LNCaP clone FGC (cell line): ENCODE measurements at regions not wholly inside any gene's neighbourhood (a gene's known extent, or its start where the extent isn't known, plus 50 kb on each side); places are given as distances from the start of the nearest gene placed in this dataset.
A peak's percentile ranks its signal among the peaks of the same experiment; 100 is the strongest.

Experiments
- DNase-seq: peaks from one replicate; pipeline ENCODE4 v3.0.0-alpha.2; 2011; ENCODE audit warnings: low read depth
- H3K4me3 ChIP-seq: 2 replicates; pipeline ENCODE4 v1.5.1; 2011; ENCODE audit warnings: mild to moderate bottlenecking, low read depth, low read length, control low read depth
- CTCF ChIP-seq: IDR thresholded peaks from 2 replicates; pipeline ENCODE4 v1.5.1; 2012; ENCODE audit warnings: mild to moderate bottlenecking; ENCODE audit not compliant: control insufficient read depth, insufficient read depth; ENCODE audit errors: extremely low read depth

- TF ChIP-seq CTCF = peak; percentile 93
- H3K4me3 ChIP-seq = no peak overlapping the region
- peak; percentile 74 for DNase-seq
Measured at GRCh38 chr4:124262211-124263179, 450.0 kb downstream of the ANKRD50 start.

GRCh38 chr4:124265701-124266100, 446.8 kb downstream of the ANKRD50 start:
- no peak overlapping the region for H3K4me3 ChIP-seq
- no peak for DNase-seq
- TF ChIP-seq CTCF = no peak

GRCh38 chr4:124266721-124267120, 445.8 kb downstream of the ANKRD50 start:
- no peak overlapping the region for H3K4me3 ChIP-seq
- DNase-seq = no peak
- TF ChIP-seq CTCF = no peak

GRCh38 chr4:124276461-124276860, 436.1 kb downstream of the ANKRD50 start:
- DNase-seq = no peak
- TF ChIP-seq CTCF = no peak
- no peak overlapping the region for H3K4me3 ChIP-seq

GRCh38 chr4:124277691-124278090, 434.8 kb downstream of the ANKRD50 start:
- TF ChIP-seq CTCF = no peak
- no peak overlapping the region for H3K4me3 ChIP-seq
- no peak for DNase-seq

GRCh38 chr4:124278477-124278876, 434.1 kb downstream of the ANKRD50 start:
- no peak for DNase-seq
- no peak for TF ChIP-seq CTCF

More at GRCh38 chr4:124278477-124278876, 434.1 kb downstream of the ANKRD50 start:
- H3K4me3 ChIP-seq = no peak overlapping the region
